Left renal pelvis (tissue), 4 donors: ENCODE measurements at regions not wholly inside any gene's neighbourhood (a gene's known extent, or its start where the extent isn't known, plus 50 kb on each side); places are given as distances from the start of the nearest gene placed in this dataset.

Experiments used
- DNase-seq, 4 donors: peaks; one replicate each; pipeline ENCODE4 v3.0.0-alpha.2; 2013; ENCODE audit warnings: low read depth in 4 of 4, low spot score in 3 of 4

- no peak for DNase-seq
These were observed 137.9 kb downstream of the SLC4A3 start for GRCh38 chr2:219765231-219765911.

GRCh38 chr2:219766658-219767057, 139.2 kb downstream of the SLC4A3 start:
- DNase-seq: no peak

GRCh38 chr2:219769090-219769910, 141.9 kb downstream of the SLC4A3 start:
- DNase-seq: peak in 2 of 4 donors; percentile 10 to 47

GRCh38 chr2:219772103-219772635, 144.7 kb downstream of the SLC4A3 start:
- no peak for DNase-seq

- no peak for DNase-seq
These were observed 145.3 kb downstream of the SLC4A3 start for GRCh38 chr2:219772697-219773096.

GRCh38 chr2:219775506-219775905, 148.1 kb downstream of the SLC4A3 start:
- no peak for DNase-seq

GRCh38 chr2:219777388-219777787, 150.0 kb downstream of the SLC4A3 start:
- DNase-seq: no peak

GRCh38 chr2:219778189-219778588, 150.8 kb downstream of the SLC4A3 start:
- no peak for DNase-seq

- DNase-seq: no peak
These were observed 155.4 kb downstream of the SLC4A3 start for GRCh38 chr2:219782737-219783348.

- DNase-seq: no peak
These were observed 156.0 kb downstream of the SLC4A3 start for GRCh38 chr2:219783359-219783975.

GRCh38 chr2:219784178-219784577, 156.7 kb downstream of the SLC4A3 start:
- no peak for DNase-seq

- peak in 2 of 4 donors; percentile 32 to 48 for DNase-seq
These were observed 162.0 kb downstream of the SLC4A3 start for GRCh38 chr2:219789476-219789875.

GRCh38 chr2:219792446-219792845, 165.0 kb downstream of the SLC4A3 start:
- no peak for DNase-seq

GRCh38 chr2:219798430-219798829, 171.0 kb downstream of the SLC4A3 start:
- no peak for DNase-seq

- no peak for DNase-seq
These were observed 175.9 kb downstream of the SLC4A3 start for GRCh38 chr2:219803294-219803693.

GRCh38 chr2:219810895-219811294, 183.5 kb downstream of the SLC4A3 start:
- DNase-seq: no peak

- DNase-seq: no peak
These were observed 185.2 kb downstream of the SLC4A3 start for GRCh38 chr2:219812672-219813071.

- DNase-seq: no peak
These were observed 193.3 kb downstream of the SLC4A3 start for GRCh38 chr2:219820767-219821166.

- no peak for DNase-seq
These were observed 196.1 kb downstream of the SLC4A3 start for GRCh38 chr2:219823574-219823973.

- DNase-seq: no peak
These were observed 197.6 kb downstream of the SLC4A3 start for GRCh38 chr2:219824996-219825395.

- DNase-seq: no peak
These were observed 200.7 kb downstream of the SLC4A3 start for GRCh38 chr2:219828127-219828526.
